Retinal pigment epithelial cell (primary cell): ENCODE measurements at regions not wholly inside any gene's neighbourhood (a gene's known extent, or its start where the extent isn't known, plus 50 kb on each side); places are given as distances from the start of the nearest gene placed in this dataset.

Experiments
- DNase-seq: peaks from one replicate; pipeline ENCODE4 v3.0.0-alpha.2; 2010; ENCODE audit warnings: low read depth
- H3K4me3 ChIP-seq: 2 replicates; pipeline ENCODE4 v1.5.1; 2011; ENCODE audit warnings: mild to moderate bottlenecking, low read length, control low read depth, moderate library complexity
- TF ChIP-seq, protein P1 (sequence below): conservative IDR thresholded peaks from 2 replicates; pipeline ENCODE4 v1.5.1; 2011; ENCODE audit warnings: low read depth, low read length, control low read depth, inconsistent platforms

- no peak overlapping the region for H3K4me3 ChIP-seq
- no peak for DNase-seq
- TF ChIP-seq, protein P1, sequence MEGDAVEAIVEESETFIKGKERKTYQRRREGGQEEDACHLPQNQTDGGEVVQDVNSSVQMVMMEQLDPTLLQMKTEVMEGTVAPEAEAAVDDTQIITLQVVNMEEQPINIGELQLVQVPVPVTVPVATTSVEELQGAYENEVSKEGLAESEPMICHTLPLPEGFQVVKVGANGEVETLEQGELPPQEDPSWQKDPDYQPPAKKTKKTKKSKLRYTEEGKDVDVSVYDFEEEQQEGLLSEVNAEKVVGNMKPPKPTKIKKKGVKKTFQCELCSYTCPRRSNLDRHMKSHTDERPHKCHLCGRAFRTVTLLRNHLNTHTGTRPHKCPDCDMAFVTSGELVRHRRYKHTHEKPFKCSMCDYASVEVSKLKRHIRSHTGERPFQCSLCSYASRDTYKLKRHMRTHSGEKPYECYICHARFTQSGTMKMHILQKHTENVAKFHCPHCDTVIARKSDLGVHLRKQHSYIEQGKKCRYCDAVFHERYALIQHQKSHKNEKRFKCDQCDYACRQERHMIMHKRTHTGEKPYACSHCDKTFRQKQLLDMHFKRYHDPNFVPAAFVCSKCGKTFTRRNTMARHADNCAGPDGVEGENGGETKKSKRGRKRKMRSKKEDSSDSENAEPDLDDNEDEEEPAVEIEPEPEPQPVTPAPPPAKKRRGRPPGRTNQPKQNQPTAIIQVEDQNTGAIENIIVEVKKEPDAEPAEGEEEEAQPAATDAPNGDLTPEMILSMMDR, result no peak
Measured at GRCh38 chr2:5102823-5103222, 589.4 kb upstream of the SOX11 start.

GRCh38 chr2:5111581-5111980 lies 580.6 kb upstream of the SOX11 start:
- no peak for DNase-seq
- H3K4me3 ChIP-seq, result no peak overlapping the region
- TF ChIP-seq, protein P1, result no peak

GRCh38 chr2:5119046-5119445 lies 573.1 kb upstream of the SOX11 start:
- TF ChIP-seq, protein P1, result no peak
- no peak for DNase-seq
- H3K4me3 ChIP-seq, result no peak overlapping the region

GRCh38 chr2:5121121-5121520 lies 571.1 kb upstream of the SOX11 start:
- no peak for DNase-seq
- no peak overlapping the region for H3K4me3 ChIP-seq
- TF ChIP-seq, protein P1, result no peak

DNA sequence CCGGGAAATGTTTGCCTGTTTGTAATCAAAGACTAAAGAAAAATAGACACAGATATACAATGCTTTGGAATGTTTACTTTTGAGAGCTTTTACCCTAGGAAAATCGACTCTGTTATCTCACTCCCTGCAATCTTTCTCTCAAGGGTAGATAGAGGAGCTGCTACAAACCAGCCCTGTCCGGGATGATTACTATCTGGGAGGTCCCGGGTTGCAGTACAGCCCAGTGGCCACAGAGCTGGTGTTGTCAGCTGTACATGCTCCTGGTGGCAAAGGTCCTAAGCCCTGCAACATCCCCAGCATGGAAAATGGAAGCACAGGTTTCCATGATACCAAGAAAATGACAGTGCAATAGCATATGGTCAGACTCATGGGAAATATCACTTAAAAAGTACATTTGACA lies 570.5 kb upstream of the SOX11 start:
- TF ChIP-seq, protein P1, result no peak
- no peak for DNase-seq
- H3K4me3 ChIP-seq, result no peak overlapping the region

DNA sequence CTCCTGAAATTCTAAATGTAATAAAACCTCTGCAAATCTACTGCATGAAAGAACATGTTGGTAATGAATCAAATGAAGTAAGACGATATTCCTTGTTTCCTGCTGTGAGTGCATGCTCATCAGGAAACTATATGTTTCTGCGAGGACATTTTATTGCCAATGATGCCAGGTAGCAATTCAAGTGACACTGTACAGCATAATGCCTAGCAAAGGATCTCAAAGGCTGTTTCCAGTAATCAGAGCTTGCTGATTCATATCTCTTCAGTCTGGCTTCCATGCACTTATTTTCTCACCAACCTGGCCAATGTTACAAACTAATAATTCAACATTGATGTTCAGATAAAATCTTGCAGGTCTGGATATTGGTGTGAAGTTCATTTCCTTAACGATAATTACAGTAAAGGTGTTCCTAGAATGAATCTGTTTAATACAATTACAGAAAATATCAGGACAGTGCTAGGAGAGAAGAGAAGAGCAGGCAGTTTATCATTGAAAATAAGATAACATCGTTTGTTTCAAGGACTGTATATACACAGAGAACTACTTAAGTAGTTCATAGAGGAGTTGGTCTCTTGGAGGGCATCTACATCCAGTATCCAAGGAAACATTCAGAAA lies 568.5 kb upstream of the SOX11 start:
- no peak overlapping the region for H3K4me3 ChIP-seq
- TF ChIP-seq, protein P1, result no peak

GRCh38 chr2:5125017-5125730 lies 567.0 kb upstream of the SOX11 start:
- TF ChIP-seq, protein P1, result no peak
- no peak overlapping the region for H3K4me3 ChIP-seq

More for the DNA sequence above, 568.5 kb upstream of the SOX11 start:
- no peak for DNase-seq

More at GRCh38 chr2:5125017-5125730, 567.0 kb upstream of the SOX11 start:
- DNase-seq, result no peak
